ENCODE measurements at regions not wholly inside any gene's neighbourhood (a gene's known extent, or its start where the extent isn't known, plus 50 kb on each side); places are given as distances from the start of the nearest gene placed in this dataset.

DNA sequence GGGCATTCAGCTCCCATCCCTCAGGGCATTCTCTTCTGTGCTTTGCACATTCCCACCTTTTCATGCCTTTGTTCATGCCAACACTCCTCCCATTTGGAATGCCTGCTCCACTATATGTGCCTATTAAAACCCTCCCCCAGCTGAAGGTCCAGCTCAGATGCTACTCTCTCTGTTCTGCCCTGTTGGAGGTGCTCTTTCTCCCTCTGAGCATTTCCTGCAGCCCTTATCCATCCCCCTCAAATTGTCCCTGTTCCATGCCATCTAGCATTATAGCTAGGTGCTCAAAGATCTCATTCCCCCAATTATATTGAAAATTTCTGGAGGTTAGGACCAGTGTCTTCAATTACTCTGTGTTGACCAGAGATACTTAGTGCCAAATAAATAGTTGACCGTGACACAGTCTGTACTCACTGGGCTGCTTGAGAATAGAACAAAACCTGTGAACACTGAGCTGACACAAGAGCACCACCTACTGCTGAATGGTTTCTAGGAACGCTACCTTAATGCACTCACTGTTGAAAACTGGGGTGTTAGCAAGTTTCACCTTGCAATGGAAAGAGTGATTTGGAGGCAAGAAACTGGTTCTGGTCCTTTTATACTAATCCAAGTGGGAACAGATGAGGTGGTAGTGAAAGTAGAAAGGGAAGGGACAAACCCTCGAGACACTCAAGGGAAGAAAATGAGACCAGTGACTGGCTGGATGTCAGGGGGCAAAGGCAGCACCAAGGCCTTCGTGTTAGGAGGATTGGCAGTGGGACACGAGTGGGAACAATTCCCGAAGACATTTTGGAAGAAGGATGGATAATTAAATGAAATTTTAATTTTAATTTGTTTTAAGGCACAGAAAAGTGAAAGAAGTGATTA, 289.8 kb upstream of the ROPN1 start:
- H3K4me3 Mint-ChIP-seq: no peak overlapping the region
- no peaks in the 10 kb centered on the region for H3K36me3 Mint-ChIP-seq
- H3K4me1 Mint-ChIP-seq (ENCODE audit: low read depth in 2 of 2): no peaks in the 10 kb centered on the region
- peaks cover 18 to 32% of the 10 kb centered on the region in 2 donors for H3K27me3 Mint-ChIP-seq
- no peaks in the 10 kb centered on the region for H3K9me3 Mint-ChIP-seq
- ATAC-seq (no peak), DNase-seq (ENCODE audit: low spot score) (no peak)
- no peak overlapping the region for H3K27ac Mint-ChIP-seq

DNA sequence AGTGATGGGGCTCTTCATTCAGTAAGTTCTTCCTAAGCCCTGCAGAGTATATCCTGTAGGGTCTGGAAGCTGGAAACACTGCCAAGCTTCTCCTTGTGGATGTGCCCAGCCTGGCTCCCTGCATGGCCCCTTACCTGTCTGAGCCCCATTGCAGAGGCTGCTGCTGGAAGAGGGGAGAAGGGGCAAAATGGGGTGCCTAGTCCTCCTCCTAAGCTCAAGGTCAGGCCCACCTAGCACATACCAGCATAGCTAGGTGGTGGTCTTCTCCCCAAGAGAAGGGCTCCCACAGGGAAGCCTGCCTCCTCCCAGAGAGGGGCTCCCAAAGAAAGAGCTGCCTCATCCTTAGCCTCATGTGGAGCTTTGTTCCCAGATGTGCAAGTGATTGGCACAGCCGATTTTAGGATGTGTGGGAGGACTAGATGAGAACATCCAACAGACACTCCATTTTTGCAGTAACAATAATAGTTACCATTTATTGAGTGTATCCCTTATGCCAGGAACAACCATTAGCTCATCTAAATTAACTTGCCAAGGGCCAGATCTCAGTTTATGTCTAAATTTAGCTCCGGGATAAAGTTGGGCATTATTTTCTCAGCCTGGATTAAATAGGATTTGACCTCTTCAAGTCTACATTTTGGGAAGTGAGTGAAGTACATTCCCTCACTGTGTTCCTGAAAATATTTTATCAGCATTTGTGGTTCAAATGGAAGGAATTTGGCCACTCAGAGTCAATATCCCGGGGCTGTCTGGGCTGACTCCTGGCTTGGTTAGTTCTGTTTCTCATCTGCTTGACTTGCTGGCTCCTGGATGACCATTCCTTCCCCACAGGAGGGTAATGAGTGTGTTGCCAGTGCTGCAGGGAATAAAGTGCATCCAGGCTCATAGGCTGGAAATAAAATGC, 291.1 kb upstream of the ROPN1 start:
- ATAC-seq (no peak), DNase-seq (ENCODE audit: low spot score) (no peak)
- no peaks in the 10 kb centered on the region for H3K9me3 Mint-ChIP-seq
- H3K27ac Mint-ChIP-seq: no peak overlapping the region
- no peak overlapping the region for H3K4me3 Mint-ChIP-seq
- H3K27me3 Mint-ChIP-seq: peaks cover 16 to 35% of the 10 kb centered on the region in 2 donors
- no peaks in the 10 kb centered on the region for H3K36me3 Mint-ChIP-seq
- no peaks in the 10 kb centered on the region for H3K4me1 Mint-ChIP-seq (ENCODE audit: low read depth in 2 of 2)

DNA sequence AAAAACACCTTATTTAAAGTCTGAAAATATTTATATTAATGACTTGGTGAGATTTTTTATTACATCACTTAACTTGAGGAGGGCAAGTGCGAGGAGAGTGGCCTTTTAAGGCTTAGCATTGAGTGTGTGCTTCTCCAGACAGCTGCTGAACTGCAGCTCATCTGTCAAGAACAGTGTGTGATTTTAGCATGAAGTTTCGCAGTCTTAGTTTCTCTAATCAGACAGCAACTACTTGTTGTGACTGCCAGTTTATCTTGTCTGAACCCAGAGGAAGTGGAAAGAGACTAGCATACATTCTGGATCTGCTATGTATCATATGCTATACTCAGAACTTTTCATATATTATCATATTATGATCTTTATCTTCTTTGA, 291.7 kb upstream of the ROPN1 start:
- ATAC-seq (no peak), DNase-seq (ENCODE audit: low spot score) (no peak)
- Mint-ChIP-seq H3K4me1 (ENCODE audit: low read depth in 2 of 2) (no peaks in the 10 kb centered on the region), H3K4me3 (no peak overlapping the region), H3K36me3 (no peaks in the 10 kb centered on the region), H3K27me3 (peaks cover 23 to 42% of the 10 kb centered on the region in 2 donors), H3K27ac (no peak overlapping the region), H3K9me3 (no peaks in the 10 kb centered on the region)

- no peak for ATAC-seq
- DNase-seq (ENCODE audit: low spot score): no peak
- Mint-ChIP-seq H3K27me3 (peaks cover 34 to 55% of the 10 kb centered on the region in 2 donors), H3K4me3 (no peak overlapping the region), H3K9me3 (peaks cover 3% of the 10 kb centered on the region), H3K36me3 (no peaks in the 10 kb centered on the region), H3K27ac (no peak overlapping the region), H3K4me1 (ENCODE audit: low read depth in 2 of 2) (no peaks in the 10 kb centered on the region)
Measured at GRCh38 chr3:124288996-124289395, 297.1 kb upstream of the ROPN1 start.

DNA sequence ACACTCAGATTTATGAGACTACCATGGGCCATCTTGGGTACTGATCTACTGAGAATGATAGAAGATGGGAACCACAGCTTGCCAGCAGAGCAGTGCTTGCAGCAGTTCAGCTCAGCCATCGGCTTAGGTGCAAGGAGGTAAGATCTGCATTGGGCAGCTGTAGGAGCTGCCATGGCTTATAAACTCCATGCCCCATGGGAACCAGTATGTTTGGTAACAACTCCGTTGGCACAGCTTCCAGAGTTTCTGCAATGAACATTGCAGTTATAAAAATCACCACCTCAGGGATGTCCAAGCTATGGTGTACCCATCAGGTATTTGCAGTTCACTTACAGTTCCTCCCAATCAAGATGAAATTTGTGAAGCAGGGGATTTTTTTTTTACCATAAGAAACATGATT, 299.1 kb upstream of the ROPN1 start:
- H3K27me3 Mint-ChIP-seq: peaks cover 35 to 52% of the 10 kb centered on the region in 2 donors
- no peaks in the 10 kb centered on the region for H3K36me3 Mint-ChIP-seq
- no peak overlapping the region for H3K4me3 Mint-ChIP-seq
- no peak overlapping the region for H3K27ac Mint-ChIP-seq
- peaks cover 3% of the 10 kb centered on the region for H3K9me3 Mint-ChIP-seq
- H3K4me1 Mint-ChIP-seq (ENCODE audit: low read depth in 2 of 2): no peaks in the 10 kb centered on the region
- DNase-seq (ENCODE audit: low spot score) (no peak), ATAC-seq (no peak)

GRCh38 chr3:124292329-124292728, 300.4 kb upstream of the ROPN1 start:
- peaks cover 44 to 57% of the 10 kb centered on the region in 2 donors for H3K27me3 Mint-ChIP-seq
- no peak overlapping the region for H3K27ac Mint-ChIP-seq
- H3K4me1 Mint-ChIP-seq (ENCODE audit: low read depth in 2 of 2): no peaks in the 10 kb centered on the region
- H3K36me3 Mint-ChIP-seq: no peaks in the 10 kb centered on the region
- H3K4me3 Mint-ChIP-seq: no peak overlapping the region
- no peak for ATAC-seq
- peaks cover 3% of the 10 kb centered on the region for H3K9me3 Mint-ChIP-seq
- DNase-seq (ENCODE audit: low spot score): no peak

- no peaks in the 10 kb centered on the region for H3K36me3 Mint-ChIP-seq
- DNase-seq (ENCODE audit: low spot score) (no peak), ATAC-seq (no peak)
- H3K27ac Mint-ChIP-seq: no peak overlapping the region
- H3K4me3 Mint-ChIP-seq: no peak overlapping the region
- H3K9me3 Mint-ChIP-seq: peaks cover 3% of the 10 kb centered on the region
- H3K4me1 Mint-ChIP-seq (ENCODE audit: low read depth in 2 of 2): no peaks in the 10 kb centered on the region
- H3K27me3 Mint-ChIP-seq: peaks cover 38 to 49% of the 10 kb centered on the region in 2 donors
Measured at GRCh38 chr3:124293584-124293983, 301.7 kb upstream of the ROPN1 start.

DNA sequence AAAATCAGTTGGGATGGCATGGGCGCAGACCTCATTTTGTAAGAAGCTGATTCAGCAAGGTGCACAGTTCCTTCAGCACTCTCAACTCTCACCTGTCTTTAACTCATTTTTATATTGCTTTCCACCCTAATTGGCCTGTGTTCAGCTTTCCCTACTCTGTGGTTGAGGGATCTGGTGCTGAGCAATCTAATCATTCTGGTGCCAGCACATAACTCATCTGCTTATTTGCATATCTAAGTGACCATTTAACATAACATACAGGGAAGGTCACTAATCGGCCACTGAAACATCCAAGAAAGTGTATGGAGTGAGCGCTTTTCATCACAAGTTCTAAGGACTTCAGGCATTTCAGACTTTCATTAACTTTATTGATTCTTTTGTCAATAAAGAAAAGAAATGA, 303.4 kb upstream of the ROPN1 start:
- H3K4me1 Mint-ChIP-seq (ENCODE audit: low read depth in 2 of 2): no peaks in the 10 kb centered on the region
- no peak for DNase-seq (ENCODE audit: low spot score)
- H3K9me3 Mint-ChIP-seq: no peaks in the 10 kb centered on the region
- H3K27me3 Mint-ChIP-seq: peaks cover 27 to 41% of the 10 kb centered on the region in 2 donors
- no peak overlapping the region for H3K27ac Mint-ChIP-seq
- H3K4me3 Mint-ChIP-seq: no peak overlapping the region
- no peaks in the 10 kb centered on the region for H3K36me3 Mint-ChIP-seq
- no peak for ATAC-seq

DNA sequence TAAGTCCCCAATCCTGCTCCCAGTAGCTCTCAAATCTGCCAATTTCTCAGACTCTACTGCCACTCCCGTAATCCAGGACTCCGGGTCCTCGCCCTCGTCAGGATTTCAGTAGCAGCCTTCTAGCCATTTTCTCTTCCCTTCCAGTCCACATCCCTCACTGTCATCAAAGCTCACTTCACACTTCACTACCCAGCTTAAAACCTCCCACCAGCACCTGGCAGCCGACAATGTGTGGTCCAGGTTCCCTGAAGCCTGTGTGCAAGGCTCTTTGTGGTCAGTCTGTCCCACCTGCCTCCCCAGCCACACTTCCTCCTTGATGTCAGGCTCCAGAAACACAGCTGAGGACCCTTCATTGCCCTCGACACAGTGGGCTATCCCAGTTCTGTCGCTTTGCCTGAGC, 304.5 kb upstream of the ROPN1 start:
- DNase-seq (ENCODE audit: low spot score): no peak
- peaks cover 22 to 31% of the 10 kb centered on the region in 2 donors for H3K27me3 Mint-ChIP-seq
- H3K4me1 Mint-ChIP-seq (ENCODE audit: low read depth in 2 of 2): no peaks in the 10 kb centered on the region
- H3K9me3 Mint-ChIP-seq: no peaks in the 10 kb centered on the region
- ATAC-seq: no peak
- H3K4me3 Mint-ChIP-seq: no peak overlapping the region
- H3K36me3 Mint-ChIP-seq: no peaks in the 10 kb centered on the region
- no peak overlapping the region for H3K27ac Mint-ChIP-seq

- H3K4me3 Mint-ChIP-seq: no peak overlapping the region
- no peaks in the 10 kb centered on the region for H3K36me3 Mint-ChIP-seq
- H3K4me1 Mint-ChIP-seq (ENCODE audit: low read depth in 2 of 2): no peaks in the 10 kb centered on the region
- no peak for DNase-seq (ENCODE audit: low spot score)
- H3K9me3 Mint-ChIP-seq: no peaks in the 10 kb centered on the region
- no peak for ATAC-seq
- H3K27ac Mint-ChIP-seq: no peak overlapping the region
- H3K27me3 Mint-ChIP-seq: peaks cover 19 to 29% of the 10 kb centered on the region in 2 donors
Measured at GRCh38 chr3:124297062-124297980, 305.4 kb upstream of the ROPN1 start.

DNA sequence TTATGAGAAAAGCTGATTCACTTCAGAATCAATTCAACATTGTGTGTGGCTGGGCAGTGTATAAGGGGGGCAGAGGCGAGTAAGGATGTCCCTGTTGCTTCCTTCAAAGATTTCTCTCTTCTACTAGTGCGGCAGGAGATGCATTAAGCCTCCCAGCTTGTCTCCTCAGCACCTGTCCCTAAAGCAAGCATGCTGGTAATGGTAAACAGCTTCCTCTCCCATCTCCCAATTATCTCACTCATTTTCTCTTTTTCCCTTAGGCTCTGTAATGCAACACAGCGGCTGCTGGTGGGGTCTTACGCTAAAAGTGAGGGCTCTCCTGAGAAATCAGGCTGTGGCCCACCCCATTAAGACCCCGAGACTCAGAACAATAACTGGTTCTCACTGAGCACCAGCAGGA, 306.4 kb upstream of the ROPN1 start:
- H3K27me3 Mint-ChIP-seq: peaks cover 19 to 33% of the 10 kb centered on the region in 2 donors
- H3K27ac Mint-ChIP-seq: no peak overlapping the region
- H3K36me3 Mint-ChIP-seq: no peaks in the 10 kb centered on the region
- H3K4me3 Mint-ChIP-seq: no peak overlapping the region
- H3K4me1 Mint-ChIP-seq (ENCODE audit: low read depth in 2 of 2): no peaks in the 10 kb centered on the region
- ATAC-seq: no peak
- no peak for DNase-seq (ENCODE audit: low spot score)
- H3K9me3 Mint-ChIP-seq: no peaks in the 10 kb centered on the region

GRCh38 chr3:124298951-124299350, 307.0 kb upstream of the ROPN1 start:
- H3K27ac Mint-ChIP-seq: no peak overlapping the region
- ATAC-seq (no peak), DNase-seq (ENCODE audit: low spot score) (no peak)
- no peak overlapping the region for H3K4me3 Mint-ChIP-seq
- no peaks in the 10 kb centered on the region for H3K36me3 Mint-ChIP-seq
- H3K27me3 Mint-ChIP-seq: peaks cover 19 to 34% of the 10 kb centered on the region in 2 donors
- no peaks in the 10 kb centered on the region for H3K9me3 Mint-ChIP-seq
- no peaks in the 10 kb centered on the region for H3K4me1 Mint-ChIP-seq (ENCODE audit: low read depth in 2 of 2)

DNA sequence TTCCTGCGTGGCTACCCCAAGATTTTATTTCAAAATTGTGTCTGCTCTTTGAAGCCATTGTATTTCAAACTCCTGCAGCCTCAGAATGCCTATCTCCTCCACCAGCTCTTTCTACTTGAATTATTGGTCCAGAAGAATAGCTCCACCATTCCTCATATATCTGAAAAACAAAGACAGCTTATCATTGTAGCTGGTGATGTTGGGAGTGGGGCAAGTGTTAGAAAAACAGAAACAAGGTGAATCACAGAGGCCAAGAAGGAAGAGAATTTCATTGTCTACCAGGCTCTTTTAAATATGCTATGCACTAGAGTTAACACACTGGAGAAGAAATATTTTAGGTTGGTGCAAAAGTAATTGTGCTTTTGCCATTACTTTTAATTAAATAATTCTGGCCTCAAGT, 307.9 kb upstream of the ROPN1 start:
- no peaks in the 10 kb centered on the region for H3K9me3 Mint-ChIP-seq
- DNase-seq (ENCODE audit: low spot score) (no peak), ATAC-seq (no peak)
- peaks cover under 1% of the 10 kb centered on the region for H3K36me3 Mint-ChIP-seq
- no peak overlapping the region for H3K4me3 Mint-ChIP-seq
- H3K27me3 Mint-ChIP-seq: peaks cover 18 to 33% of the 10 kb centered on the region in 2 donors
- H3K4me1 Mint-ChIP-seq (ENCODE audit: low read depth in 2 of 2): no peaks in the 10 kb centered on the region
- no peak overlapping the region for H3K27ac Mint-ChIP-seq
